WERI-Rb-1 (cell line): ENCODE measurements at regions not wholly inside any gene's neighbourhood (a gene's known extent, or its start where the extent isn't known, plus 50 kb on each side); places are given as distances from the start of the nearest gene placed in this dataset.

Experiments used
- DNase-seq: peaks from one replicate; pipeline ENCODE4 v3.0.0-alpha.2; 2020
- H3K27ac ChIP-seq: fragments of 250-450 bp; sonication (Bioruptor Pico); 2 replicates; pipeline ENCODE4 v1.5.1; 2020; ENCODE audit warnings: mild to moderate bottlenecking, moderate library complexity
- H3K27me3 ChIP-seq: fragments of 250-450 bp; sonication (Bioruptor Pico); 2 replicates; pipeline ENCODE4 v1.5.1; 2021; ENCODE audit warnings: mild to moderate bottlenecking, low read depth, moderate library complexity; ENCODE audit not compliant: insufficient read depth, severe bottlenecking
- H3K36me3 ChIP-seq: fragments of 250-450 bp; sonication (Bioruptor Pico); 2 replicates; pipeline ENCODE4 v1.5.1; 2020; ENCODE audit warnings: mild to moderate bottlenecking, moderate library complexity
- H3K4me3 ChIP-seq: 2 replicates; pipeline ENCODE4 v1.5.1; 2011; ENCODE audit warnings: low read depth, mild to moderate bottlenecking, control low read depth, low read length
- H3K9me3 ChIP-seq: fragments of 250-450 bp; sonication (Bioruptor Pico); 2 replicates; pipeline ENCODE4 v1.5.1; 2021; ENCODE audit warnings: mild to moderate bottlenecking, moderate library complexity; ENCODE audit not compliant: severe bottlenecking
- CTCF ChIP-seq: IDR thresholded peaks from 2 replicates; pipeline ENCODE4 v1.5.1; 2011; ENCODE audit warnings: low read depth, mild to moderate bottlenecking, control low read depth, inconsistent platforms, low read length

GRCh38 chr11:134838708-134839107 lies 426.7 kb upstream of the B3GAT1 start:
- H3K36me3 ChIP-seq, result no peaks in the 10 kb centered on the region
- no peak for DNase-seq
- H3K27ac ChIP-seq, result no peak overlapping the region
- H3K9me3 ChIP-seq, result no peaks in the 10 kb centered on the region
- H3K27me3 ChIP-seq, result peaks cover 81% of the 10 kb centered on the region
- no peak overlapping the region for H3K4me3 ChIP-seq
- no peak for TF ChIP-seq CTCF

GRCh38 chr11:134837887-134838232 lies 425.8 kb upstream of the B3GAT1 start:
- TF ChIP-seq CTCF, result no peak
- no peak for DNase-seq
- H3K27ac ChIP-seq, result no peak overlapping the region
- H3K4me3 ChIP-seq, result no peak overlapping the region
- H3K27me3 ChIP-seq, result peaks cover 76% of the 10 kb centered on the region
- no peaks in the 10 kb centered on the region for H3K9me3 ChIP-seq
- no peaks in the 10 kb centered on the region for H3K36me3 ChIP-seq

- Histone ChIP-seq H3K9me3 (no peaks in the 10 kb centered on the region), H3K27ac (no peak overlapping the region), H3K36me3 (no peaks in the 10 kb centered on the region), H3K27me3 (peaks cover 75% of the 10 kb centered on the region), H3K4me3 (no peak overlapping the region)
- no peak for DNase-seq
- no peak for TF ChIP-seq CTCF
Measured at GRCh38 chr11:134837166-134837886, 425.3 kb upstream of the B3GAT1 start.

GRCh38 chr11:134836561-134836960 lies 424.5 kb upstream of the B3GAT1 start:
- TF ChIP-seq CTCF, result no peak
- Histone ChIP-seq H3K27me3 (peaks cover 71% of the 10 kb centered on the region), H3K4me3 (no peak overlapping the region)

GRCh38 chr11:134835561-134835960 lies 423.5 kb upstream of the B3GAT1 start:
- no peak for TF ChIP-seq CTCF
- DNase-seq, result no peak
- H3K4me3 ChIP-seq, result no peak overlapping the region
- no peak overlapping the region for H3K27ac ChIP-seq
- H3K36me3 ChIP-seq, result no peaks in the 10 kb centered on the region
- no peaks in the 10 kb centered on the region for H3K9me3 ChIP-seq
- peaks cover 66% of the 10 kb centered on the region for H3K27me3 ChIP-seq

More at GRCh38 chr11:134836561-134836960, 424.5 kb upstream of the B3GAT1 start:
- H3K9me3 ChIP-seq, result no peaks in the 10 kb centered on the region
- no peak overlapping the region for H3K27ac ChIP-seq
- H3K36me3 ChIP-seq, result no peaks in the 10 kb centered on the region
- DNase-seq, result no peak

GRCh38 chr11:134830312-134830711 lies 418.3 kb upstream of the B3GAT1 start:
- DNase-seq, result no peak
- Histone ChIP-seq H3K9me3 (peaks cover 2% of the 10 kb centered on the region), H3K36me3 (no peaks in the 10 kb centered on the region), H3K27ac (no peak overlapping the region), H3K27me3 (peaks cover 28% of the 10 kb centered on the region), H3K4me3 (no peak overlapping the region)
- TF ChIP-seq CTCF, result no peak
